ENCODE measurements at regions not wholly inside any gene's neighbourhood (a gene's known extent, or its start where the extent isn't known, plus 50 kb on each side); places are given as distances from the start of the nearest gene placed in this dataset.

DNA sequence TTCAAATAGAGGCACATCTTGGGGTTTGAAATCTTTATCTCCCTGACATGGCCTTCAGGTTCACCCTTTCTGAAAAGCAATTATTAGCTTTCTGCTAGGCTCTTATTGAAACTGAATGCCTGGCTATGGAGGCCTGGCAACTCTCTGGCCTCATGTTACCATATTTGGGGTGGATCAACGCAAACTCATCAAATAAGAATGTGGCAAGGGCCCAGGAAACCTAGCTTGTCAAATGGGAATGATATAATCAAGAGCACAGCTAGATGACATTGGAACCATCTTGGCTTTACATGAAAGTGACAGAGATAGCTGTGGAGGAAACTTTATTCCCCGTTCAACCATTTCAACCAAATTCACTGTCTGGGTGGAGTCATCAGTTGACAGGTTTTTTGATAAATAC is 202.8 kb upstream of the SMIM30 start:
- intact Hi-C loops (cut with DNase I; ENCODE audit: low total_unique reads) = no loop called here
- no peak for DNase-seq
- H3K9me3 ChIP-seq = no peaks in the 10 kb centered on the region
- no peak overlapping the region for H3K27ac ChIP-seq
- TF ChIP-seq, protein P1, sequence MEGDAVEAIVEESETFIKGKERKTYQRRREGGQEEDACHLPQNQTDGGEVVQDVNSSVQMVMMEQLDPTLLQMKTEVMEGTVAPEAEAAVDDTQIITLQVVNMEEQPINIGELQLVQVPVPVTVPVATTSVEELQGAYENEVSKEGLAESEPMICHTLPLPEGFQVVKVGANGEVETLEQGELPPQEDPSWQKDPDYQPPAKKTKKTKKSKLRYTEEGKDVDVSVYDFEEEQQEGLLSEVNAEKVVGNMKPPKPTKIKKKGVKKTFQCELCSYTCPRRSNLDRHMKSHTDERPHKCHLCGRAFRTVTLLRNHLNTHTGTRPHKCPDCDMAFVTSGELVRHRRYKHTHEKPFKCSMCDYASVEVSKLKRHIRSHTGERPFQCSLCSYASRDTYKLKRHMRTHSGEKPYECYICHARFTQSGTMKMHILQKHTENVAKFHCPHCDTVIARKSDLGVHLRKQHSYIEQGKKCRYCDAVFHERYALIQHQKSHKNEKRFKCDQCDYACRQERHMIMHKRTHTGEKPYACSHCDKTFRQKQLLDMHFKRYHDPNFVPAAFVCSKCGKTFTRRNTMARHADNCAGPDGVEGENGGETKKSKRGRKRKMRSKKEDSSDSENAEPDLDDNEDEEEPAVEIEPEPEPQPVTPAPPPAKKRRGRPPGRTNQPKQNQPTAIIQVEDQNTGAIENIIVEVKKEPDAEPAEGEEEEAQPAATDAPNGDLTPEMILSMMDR (IDR thresholded peaks at IDR 0.05) = no peak
- TF ChIP-seq POLR2A (IDR thresholded peaks at IDR 0.05) = no peak
- H3K36me3 ChIP-seq = no peaks in the 10 kb centered on the region
- H3K4me1 ChIP-seq = no peaks in the 10 kb centered on the region
- H3K4me3 ChIP-seq = no peak overlapping the region
- no peaks in the 10 kb centered on the region for H3K27me3 ChIP-seq

DNA sequence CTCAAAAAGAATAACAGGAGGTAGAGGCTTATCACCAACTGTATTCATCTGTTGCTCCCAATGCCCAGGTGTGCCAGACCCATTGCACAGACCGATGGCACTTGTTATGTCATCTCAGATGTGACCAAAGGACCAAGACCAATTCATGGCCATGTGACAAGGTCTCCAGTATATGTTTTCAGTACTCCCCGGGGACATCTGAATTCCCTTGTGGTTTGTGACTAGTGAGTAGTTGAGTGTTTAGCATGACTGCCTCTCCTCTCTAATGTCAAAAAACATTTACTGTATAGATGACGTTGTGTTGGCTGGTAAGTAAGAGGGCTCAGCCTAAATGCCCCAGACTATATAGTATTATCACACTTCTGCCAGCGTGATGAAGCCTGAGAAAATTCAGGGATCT is 202.1 kb upstream of the SMIM30 start:
- H3K9me3 ChIP-seq = no peaks in the 10 kb centered on the region
- H3K4me3 ChIP-seq = no peak overlapping the region
- no peak overlapping the region for H3K27ac ChIP-seq
- intact Hi-C loops (cut with DNase I; ENCODE audit: low total_unique reads) = no loop called here
- no peaks in the 10 kb centered on the region for H3K36me3 ChIP-seq
- H3K4me1 ChIP-seq = no peaks in the 10 kb centered on the region
- no peaks in the 10 kb centered on the region for H3K27me3 ChIP-seq
- no peak for DNase-seq
- TF ChIP-seq, protein P1 (IDR thresholded peaks at IDR 0.05) = no peak

DNA sequence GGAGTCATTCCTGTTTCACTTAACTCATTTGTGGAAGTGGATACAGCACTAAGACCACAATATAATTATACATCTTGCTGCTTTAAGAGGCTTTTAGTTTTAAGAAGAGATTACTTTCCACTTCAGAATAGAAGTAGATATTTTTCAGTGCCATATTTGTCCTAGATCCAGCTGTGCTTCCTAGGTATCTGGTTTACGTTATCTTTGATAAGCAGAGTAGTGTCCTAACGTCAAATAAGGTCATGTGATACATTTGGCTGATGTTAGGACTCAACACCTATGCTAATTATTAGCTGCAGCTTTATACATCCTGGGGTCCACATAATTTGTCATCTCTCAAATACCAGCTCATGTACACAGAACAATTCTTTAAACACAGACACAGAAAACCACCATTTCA is 196.2 kb upstream of the SMIM30 start:
- H3K27me3 ChIP-seq = no peaks in the 10 kb centered on the region
- no peak overlapping the region for H3K27ac ChIP-seq
- no peaks in the 10 kb centered on the region for H3K9me3 ChIP-seq
- TF ChIP-seq, protein P1 (IDR thresholded peaks at IDR 0.05) = no peak
- no peak for TF ChIP-seq POLR2A (IDR thresholded peaks at IDR 0.05)
- no peak for DNase-seq
- H3K4me3 ChIP-seq = no peak overlapping the region
- intact Hi-C loops (cut with DNase I; ENCODE audit: low total_unique reads) = no loop called here
- no peaks in the 10 kb centered on the region for H3K4me1 ChIP-seq
- no peaks in the 10 kb centered on the region for H3K36me3 ChIP-seq

DNA sequence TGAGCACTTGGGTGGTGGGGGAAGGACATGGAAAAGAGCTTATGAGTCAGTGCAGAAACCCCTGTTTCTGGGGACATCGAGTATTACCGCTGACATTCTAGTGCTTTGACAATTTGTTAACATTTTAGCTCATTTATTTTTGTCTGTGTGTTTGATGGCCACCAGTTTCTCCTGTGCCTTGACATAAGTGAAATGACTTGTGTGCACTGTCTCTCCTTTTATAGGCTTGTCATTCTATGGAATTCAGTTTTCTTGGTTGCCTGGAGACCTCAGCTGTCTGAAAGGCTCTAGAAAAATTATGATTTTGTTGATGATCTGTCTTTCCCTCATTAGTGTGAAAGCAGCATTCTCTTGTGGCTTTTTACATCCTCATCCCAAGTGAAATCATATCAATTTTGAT is 190.0 kb upstream of the SMIM30 start:
- Histone ChIP-seq H3K27me3 (no peaks in the 10 kb centered on the region), H3K36me3 (no peaks in the 10 kb centered on the region), H3K4me3 (no peak overlapping the region), H3K9me3 (no peaks in the 10 kb centered on the region), H3K27ac (no peak overlapping the region), H3K4me1 (no peaks in the 10 kb centered on the region)
- DNase-seq = no peak
- no peak for TF ChIP-seq POLR2A (IDR thresholded peaks at IDR 0.05)
- TF ChIP-seq, protein P1 (IDR thresholded peaks at IDR 0.05) = no peak
- intact Hi-C loops (cut with DNase I; ENCODE audit: low total_unique reads) = no loop called here

DNA sequence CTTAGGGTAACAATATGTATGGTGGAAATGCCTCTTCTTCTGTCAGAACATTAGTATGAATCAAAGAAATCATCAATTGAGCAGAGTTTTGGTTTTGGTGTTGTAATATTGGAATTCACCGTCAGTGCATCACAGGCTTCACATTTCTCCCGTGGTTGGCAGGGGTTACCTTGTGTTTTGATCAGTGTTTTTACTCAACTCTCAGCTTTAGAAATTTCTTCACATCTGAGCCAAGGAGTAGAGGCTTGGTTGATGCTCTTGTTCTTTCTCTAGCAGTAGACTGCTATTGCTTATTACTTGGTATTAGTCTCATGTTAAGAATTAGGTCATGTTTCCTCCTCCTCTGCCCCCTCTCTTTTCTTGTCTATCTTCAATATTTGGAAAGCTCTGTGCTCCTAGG is 188.8 kb upstream of the SMIM30 start:
- no peak for DNase-seq
- no peaks in the 10 kb centered on the region for H3K4me1 ChIP-seq
- no peaks in the 10 kb centered on the region for H3K36me3 ChIP-seq
- no peak for TF ChIP-seq POLR2A (IDR thresholded peaks at IDR 0.05)
- TF ChIP-seq, protein P1 (IDR thresholded peaks at IDR 0.05) = no peak
- H3K9me3 ChIP-seq = no peaks in the 10 kb centered on the region
- H3K4me3 ChIP-seq = no peak overlapping the region
- H3K27me3 ChIP-seq = no peaks in the 10 kb centered on the region
- no peak overlapping the region for H3K27ac ChIP-seq
- intact Hi-C loops (cut with DNase I; ENCODE audit: low total_unique reads) = no loop called here

Data from uterus (tissue), 3 donors.